Endothelial cell of umbilical vein (primary cell): ENCODE measurements at regions not wholly inside any gene's neighbourhood (a gene's known extent, or its start where the extent isn't known, plus 50 kb on each side); places are given as distances from the start of the nearest gene placed in this dataset.

Experiments
- BruUV-seq: library from RNA; stranded (reverse); fragments of 400-500 nt; replicated peaks from 2 replicates; lab custom pipeline; 2021; lab: Mats Ljungman, UMichigan
- CTCF ChIA-PET: fragments of 300-600, 350-600 bp; sonication (Branson Sonifier 250); formaldehyde crosslinking; loops from one replicate; lab custom pipeline; 2021; ENCODE audit warnings: antibody characterized with exemption, inconsistent platforms; lab: Charles Lee
- POLR2A ChIA-PET: fragments of 300-600, 350-600 bp; sonication (Branson Sonifier 250); formaldehyde crosslinking; loops from one replicate; lab custom pipeline; 2021; ENCODE audit warnings: antibody characterized with exemption, inconsistent platforms; lab: Charles Lee
- DNase-seq: peaks from one replicate; pipeline ENCODE4 v3.0.0-alpha.2; 2011; ENCODE audit warnings: low read depth, low spot score
- FAIRE-seq: peaks from 2 replicates; lab custom pipeline; 2011; peaks lifted over from hg19 to GRCh38; lab: Jason Lieb, UNC
- H2AFZ ChIP-seq: 2 replicates; pipeline ENCODE4 v1.6.0; 2012; ENCODE audit warnings: low read depth, low read length, control low read depth, inconsistent platforms
- H3K27ac ChIP-seq: 2 replicates; pipeline ENCODE4 v1.5.1; 2011; ENCODE audit warnings: low read depth, mild to moderate bottlenecking, control low read depth, low read length, moderate library complexity; ENCODE audit not compliant: insufficient read depth
- H3K27me3 ChIP-seq, 2 experiments: 2 replicates each; pipeline versions ENCODE4 v1.6.0 to v1.6.1; 2011; ENCODE audit warnings: low read length in 2 of 2, mixed read lengths in 1 of 2; ENCODE audit not compliant: control insufficient read depth in 2 of 2, insufficient read depth in 2 of 2
- H3K36me3 ChIP-seq, 2 experiments: 2 replicates in 1 of 2; 3 replicates in 1 of 2; pipeline ENCODE4 v1.5.1; 2011; ENCODE audit warnings: low read length in 2 of 2, mild to moderate bottlenecking in 1 of 2, moderate library complexity in 1 of 2; ENCODE audit not compliant: control insufficient read depth in 2 of 2, insufficient read depth in 2 of 2; ENCODE audit errors: extremely low read depth in 1 of 2
- H3K4me1 ChIP-seq: 3 replicates; pipeline ENCODE4 v1.5.1; 2011; ENCODE audit warnings: mild to moderate bottlenecking, low read length; ENCODE audit not compliant: control insufficient read depth, insufficient read depth; ENCODE audit errors: extremely low read depth
- H3K4me2 ChIP-seq: 2 replicates; pipeline ENCODE4 v1.6.1; 2011; ENCODE audit warnings: low read length, control low read depth, mixed read lengths; ENCODE audit not compliant: insufficient read depth
- H3K4me3 ChIP-seq, 3 experiments: fragments of 200-600 bp in 1 of 3; sonication (generic), shearing (Covaris generic) in 1 of 3; replicated peaks in 1 of 3; 2 replicates each; pipeline ENCODE4 v1.5.1; 2011 to 2016; ENCODE audit warnings: control low read depth in 3 of 3, low read length in 3 of 3, mild to moderate bottlenecking in 2 of 3, inconsistent platforms in 1 of 3, low read depth in 1 of 3, moderate library complexity in 1 of 3; ENCODE audit not compliant: insufficient read depth in 1 of 3
- H3K79me2 ChIP-seq: 2 replicates; pipeline ENCODE4 v1.6.0; 2012; ENCODE audit warnings: low read length, inconsistent platforms; ENCODE audit not compliant: control insufficient read depth, insufficient read depth
- H3K9ac ChIP-seq: replicated peaks from 2 replicates; pipeline ENCODE3; 2011; ENCODE audit warnings: low read length, control low read depth; ENCODE audit not compliant: insufficient read depth; ENCODE audit errors: extremely low read depth
- H3K9me1 ChIP-seq: replicated peaks from 3 replicates; pipeline ENCODE4 v1.6.0; 2011; ENCODE audit warnings: mild to moderate bottlenecking, low read length; ENCODE audit not compliant: control insufficient read depth, insufficient read depth; ENCODE audit errors: extremely low read depth
- H3K9me3 ChIP-seq: replicated peaks from 2 replicates; pipeline ENCODE4 v1.5.1; 2012; ENCODE audit warnings: low read length, inconsistent platforms; ENCODE audit not compliant: control insufficient read depth, insufficient read depth
- H4K20me1 ChIP-seq: replicated peaks from 2 replicates; pipeline ENCODE3; 2011; ENCODE audit warnings: mild to moderate bottlenecking, low read length; ENCODE audit not compliant: control insufficient read depth, insufficient read depth; ENCODE audit errors: extremely low read depth
- EZH2 ChIP-seq: IDR thresholded peaks from 2 replicates; pipeline ENCODE4 v1.6.1; 2012; ENCODE audit warnings: borderline replicate concordance, low read depth, mild to moderate bottlenecking, moderate library complexity, low read length, inconsistent platforms; ENCODE audit not compliant: severe bottlenecking
- FOS ChIP-seq: IDR thresholded peaks from 2 replicates; pipeline ENCODE4 v1.6.1; 2011; ENCODE audit warnings: mild to moderate bottlenecking, low read length, moderate library complexity, borderline replicate concordance; ENCODE audit not compliant: insufficient read depth
- GATA2 ChIP-seq: IDR thresholded peaks from 2 replicates; pipeline ENCODE4 v1.7.0; 2011; ENCODE audit warnings: low read depth, mild to moderate bottlenecking, moderate library complexity, mixed read lengths, low read length; ENCODE audit not compliant: insufficient read length, insufficient read depth
- JUN ChIP-seq: IDR thresholded peaks from 2 replicates; pipeline ENCODE4 v1.6.1; 2011; ENCODE audit warnings: borderline replicate concordance, low read depth; ENCODE audit not compliant: insufficient read length, insufficient read depth
- MYC ChIP-seq: IDR thresholded peaks from one replicate; pipeline ENCODE4 v1.6.1; 2011; ENCODE audit warnings: mild to moderate bottlenecking, low read depth, low read length
- POLR2AphosphoS5 ChIP-seq: IDR thresholded peaks from 2 replicates; pipeline ENCODE4 v1.6.1; 2012; ENCODE audit warnings: low read depth, mild to moderate bottlenecking, control low read depth, low read length, moderate library complexity; ENCODE audit not compliant: insufficient read depth
- dilution Hi-C: fragments of 300-500 bp; cut with MboI; formaldehyde crosslinking; loops from one replicate; pipeline ENCODE4 v1.15.0; 2019; ENCODE audit warnings: low sequenced_read_pairs; ENCODE audit not compliant: extremely low pct_ligation_motif_present
- intact Hi-C: fragments of 100-400 bp; cut with micrococcal nuclease; formaldehyde crosslinking; loops from one replicate; pipeline ENCODE4 v1.10.0; 2022
- TF ChIP-seq, protein P1 (sequence below), 2 donors: IDR thresholded peaks; 1 replicate in 1 of 2; 2 replicates in 1 of 2; pipeline ENCODE4 v1.5.1; 2011; ENCODE audit warnings: low read length in 2 of 2, mild to moderate bottlenecking in 2 of 2, moderate library complexity in 2 of 2, control low read depth in 1 of 2, inconsistent platforms in 1 of 2, low read depth in 1 of 2; ENCODE audit not compliant: insufficient read depth in 1 of 2; ENCODE audit errors: extremely low read depth in 1 of 2
- TF ChIP-seq, protein P2 (sequence below): IDR thresholded peaks from 2 replicates; pipeline ENCODE4 v1.6.1; 2011; ENCODE audit not compliant: insufficient read depth, insufficient read length

- ChIA-PET POLR2A (no interaction called here), CTCF (interaction anchor here (2.9 kb wide), 1 partner anchor 9 kb away, joined by 10 read pairs; no protein-coding TSS in a partner anchor)
- intact Hi-C loops (no loop called here), dilution Hi-C loops (no loop called here)
- DNase-seq (no peak), FAIRE-seq (no peak)
- Histone ChIP-seq H3K79me2 (no peaks in the 10 kb centered on the region), H3K4me1 (no peaks in the 10 kb centered on the region), H3K27ac (no peak overlapping the region), H3K27me3 (no peaks in the 10 kb centered on the region), H3K9ac (no peak overlapping the region), H3K36me3 (no peaks in the 10 kb centered on the region), H2AFZ (no peak overlapping the region), H3K4me2 (no peak overlapping the region), H4K20me1 (no peaks in the 10 kb centered on the region), H3K9me1 (no peaks in the 10 kb centered on the region), H3K9me3 (no peaks in the 10 kb centered on the region), H3K4me3 (no peak overlapping the region)
- no peak for TF ChIP-seq FOS
- TF ChIP-seq GATA2, result no peak
- TF ChIP-seq, protein P1, sequence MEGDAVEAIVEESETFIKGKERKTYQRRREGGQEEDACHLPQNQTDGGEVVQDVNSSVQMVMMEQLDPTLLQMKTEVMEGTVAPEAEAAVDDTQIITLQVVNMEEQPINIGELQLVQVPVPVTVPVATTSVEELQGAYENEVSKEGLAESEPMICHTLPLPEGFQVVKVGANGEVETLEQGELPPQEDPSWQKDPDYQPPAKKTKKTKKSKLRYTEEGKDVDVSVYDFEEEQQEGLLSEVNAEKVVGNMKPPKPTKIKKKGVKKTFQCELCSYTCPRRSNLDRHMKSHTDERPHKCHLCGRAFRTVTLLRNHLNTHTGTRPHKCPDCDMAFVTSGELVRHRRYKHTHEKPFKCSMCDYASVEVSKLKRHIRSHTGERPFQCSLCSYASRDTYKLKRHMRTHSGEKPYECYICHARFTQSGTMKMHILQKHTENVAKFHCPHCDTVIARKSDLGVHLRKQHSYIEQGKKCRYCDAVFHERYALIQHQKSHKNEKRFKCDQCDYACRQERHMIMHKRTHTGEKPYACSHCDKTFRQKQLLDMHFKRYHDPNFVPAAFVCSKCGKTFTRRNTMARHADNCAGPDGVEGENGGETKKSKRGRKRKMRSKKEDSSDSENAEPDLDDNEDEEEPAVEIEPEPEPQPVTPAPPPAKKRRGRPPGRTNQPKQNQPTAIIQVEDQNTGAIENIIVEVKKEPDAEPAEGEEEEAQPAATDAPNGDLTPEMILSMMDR (IDR thresholded peaks at IDR 0.05; ENCODE audit: extremely low read depth in 1 of 2, insufficient read depth in 1 of 2, low read depth in 1 of 2, low read length in 2 of 2), result no peak
- no peak for TF ChIP-seq EZH2
- no peak for TF ChIP-seq POLR2AphosphoS5
- TF ChIP-seq, protein P2, sequence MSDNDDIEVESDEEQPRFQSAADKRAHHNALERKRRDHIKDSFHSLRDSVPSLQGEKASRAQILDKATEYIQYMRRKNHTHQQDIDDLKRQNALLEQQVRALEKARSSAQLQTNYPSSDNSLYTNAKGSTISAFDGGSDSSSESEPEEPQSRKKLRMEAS, result no peak
- TF ChIP-seq MYC, result no peak
- no peak for TF ChIP-seq JUN
- no TSS peak for BruUV-seq
These were observed 463.9 kb upstream of the HNRNPA3 start for GRCh38 chr2:176748662-176749061.
